Tibial artery (tissue), 4 donors: ENCODE measurements at regions not wholly inside any gene's neighbourhood (a gene's known extent, or its start where the extent isn't known, plus 50 kb on each side); places are given as distances from the start of the nearest gene placed in this dataset.

ENCODE experiments used
- DNase-seq, 2 donors: peaks; one replicate each; pipeline ENCODE4 v3.0.0-alpha.2; 2019
- H3K27ac ChIP-seq, 2 donors: fragments of 200-600 bp; sonication (generic) in 1 of 2; 1 replicate in 1 of 2; 2 replicates in 1 of 2; pipeline ENCODE4 v1.5.1; 2018 to 2019; ENCODE audit warnings: mild to moderate bottlenecking in 1 of 2
- H3K27me3 ChIP-seq, 2 donors: fragments of 200-600 bp; sonication (generic) in 1 of 2; one replicate each; pipeline versions ENCODE4 v1.5.1 to v1.6.0; 2016 to 2019
- H3K36me3 ChIP-seq, 3 donors: fragments of 200-600 bp; sonication (generic) in 2 of 3; one replicate each; pipeline ENCODE4 v1.5.1; 2016 to 2019; ENCODE audit warnings: mild to moderate bottlenecking in 2 of 3
- H3K4me1 ChIP-seq, 4 donors: fragments of 200-600 bp; sonication (generic) in 2 of 4; 1 replicate in 3 of 4; 2 replicates in 1 of 4; pipeline ENCODE4 v1.5.1; 2016 to 2019
- H3K4me3 ChIP-seq, 2 donors: fragments of 200-600 bp; sonication (generic) in 1 of 2; 1 replicate in 1 of 2; 2 replicates in 1 of 2; pipeline ENCODE4 v1.5.1; 2018 to 2019; ENCODE audit warnings: mild to moderate bottlenecking in 2 of 2
- H3K9me3 ChIP-seq, 3 donors: fragments of 200-600 bp; sonication (generic) in 1 of 3; one replicate each; pipeline ENCODE4 v1.5.1; 2016 to 2019
- CTCF ChIP-seq, 2 experiments: fragments of 200-600 bp in 1 of 2; fragments of 450-650 bp in 1 of 2; IDR thresholded peaks; one replicate each; pipeline ENCODE4 v1.5.1; 2017 to 2019; ENCODE audit warnings: antibody characterized with exemption in 2 of 2, mild to moderate bottlenecking in 1 of 2, moderate library complexity in 1 of 2
- intact Hi-C: fragments of 100-400 bp; cut with DNase I; formaldehyde crosslinking; loops from one replicate; pipeline ENCODE4 v1.15.0; 2023; ENCODE audit warnings: low total_unique reads

- Histone ChIP-seq H3K9me3 (no peaks in the 10 kb centered on the region), H3K4me1 (no peaks in the 10 kb centered on the region), H3K36me3 (no peaks in the 10 kb centered on the region), H3K27ac (no peak overlapping the region), H3K27me3 (no peaks in the 10 kb centered on the region), H3K4me3 (no peak overlapping the region)
- DNase-seq, result no peak
- TF ChIP-seq CTCF (IDR thresholded peaks at IDR 0.05), result no peak
- intact Hi-C loops, result no loop called here
Measured at GRCh38 chr9:80520231-80520630, 948.5 kb downstream of the TLE4 start.

- no peak overlapping the region for H3K4me3 ChIP-seq
- no peaks in the 10 kb centered on the region for H3K36me3 ChIP-seq
- intact Hi-C loops, result no loop called here
- no peaks in the 10 kb centered on the region for H3K9me3 ChIP-seq
- no peaks in the 10 kb centered on the region for H3K4me1 ChIP-seq
- no peak for DNase-seq
- TF ChIP-seq CTCF (IDR thresholded peaks at IDR 0.05), result no peak
- no peaks in the 10 kb centered on the region for H3K27me3 ChIP-seq
- H3K27ac ChIP-seq, result no peak overlapping the region
Measured at GRCh38 chr9:80518441-80518840, 946.7 kb downstream of the TLE4 start.

- Histone ChIP-seq H3K27me3 (no peaks in the 10 kb centered on the region), H3K4me3 (no peak overlapping the region), H3K4me1 (no peaks in the 10 kb centered on the region), H3K9me3 (no peaks in the 10 kb centered on the region), H3K36me3 (no peaks in the 10 kb centered on the region), H3K27ac (no peak overlapping the region)
- intact Hi-C loops, result no loop called here
- no peak for TF ChIP-seq CTCF (IDR thresholded peaks at IDR 0.05)
- DNase-seq, result no peak
Measured at GRCh38 chr9:80516679-80517078, 944.9 kb downstream of the TLE4 start.

- intact Hi-C loops, result no loop called here
- no peak for TF ChIP-seq CTCF (IDR thresholded peaks at IDR 0.05)
- Histone ChIP-seq H3K9me3 (no peaks in the 10 kb centered on the region), H3K36me3 (no peaks in the 10 kb centered on the region), H3K27me3 (no peaks in the 10 kb centered on the region), H3K4me1 (peaks cover 0 to 12% (median 4%) of the 10 kb centered on the region in 4 donors), H3K27ac (no peak overlapping the region), H3K4me3 (no peak overlapping the region)
- no peak for DNase-seq
Measured at GRCh38 chr9:80509358-80509757, 937.6 kb downstream of the TLE4 start.

- Histone ChIP-seq H3K9me3 (no peaks in the 10 kb centered on the region), H3K4me3 (no peak overlapping the region), H3K36me3 (no peaks in the 10 kb centered on the region), H3K4me1 (peaks cover 0 to 26% (median 16%) of the 10 kb centered on the region in 4 donors), H3K27me3 (no peaks in the 10 kb centered on the region), H3K27ac (no peak overlapping the region)
- intact Hi-C loops, result no loop called here
- DNase-seq, result no peak
- no peak for TF ChIP-seq CTCF (IDR thresholded peaks at IDR 0.05)
Measured at GRCh38 chr9:80507611-80508010, 935.8 kb downstream of the TLE4 start.

GRCh38 chr9:80504601-80505230, 933.0 kb downstream of the TLE4 start:
- no peaks in the 10 kb centered on the region for H3K36me3 ChIP-seq
- no peak overlapping the region for H3K4me3 ChIP-seq
- no peaks in the 10 kb centered on the region for H3K27me3 ChIP-seq
- DNase-seq, result no peak
- peak overlapping the region; percentile 17 to 22 for H3K27ac ChIP-seq
- H3K9me3 ChIP-seq, result no peaks in the 10 kb centered on the region
- peaks cover 0 to 34% (median 16%) of the 10 kb centered on the region in 4 donors for H3K4me1 ChIP-seq
- no peak for TF ChIP-seq CTCF (IDR thresholded peaks at IDR 0.05)
- intact Hi-C loops, result no loop called here
